HepG2 (cell line): ENCODE measurements at regions not wholly inside any gene's neighbourhood (a gene's known extent, or its start where the extent isn't known, plus 50 kb on each side); places are given as distances from the start of the nearest gene placed in this dataset.

Experiments used
- ATAC-seq: fragments of 200-7000 bp; cut with Tn5 transposase; 3 replicates; pipeline ENCODE4 v1.9.1; 2020; ENCODE audit warnings: mild to moderate bottlenecking, moderate library complexity
- BruUV-seq: library from RNA; stranded (reverse); fragments of 400-500 nt; replicated peaks from 2 replicates; lab custom pipeline; 2021; lab: Mats Ljungman, UMichigan
- CTCF ChIA-PET: fragments of 300-600 bp; formaldehyde crosslinking; extraction: SDS; loops from one replicate; lab custom pipeline; 2021; ENCODE audit warnings: low total read pairs, inconsistent platforms, low intra/inter-chr PET ratio; lab: Yijun Ruan, JAX
- POLR2A ChIA-PET: fragments of 350-600 bp; sonication (Branson Sonifier 250); formaldehyde crosslinking; loops from one replicate; lab custom pipeline; 2020; ENCODE audit warnings: antibody characterized with exemption, inconsistent platforms; lab: Yijun Ruan, JAX
- DNase-seq: peaks from one replicate; pipeline ENCODE4 v3.0.0-alpha.2; 2015; ENCODE audit warnings: low spot score
- FAIRE-seq: peaks from 3 replicates; lab custom pipeline; 2011; peaks lifted over from hg19 to GRCh38; lab: Jason Lieb, UNC
- H2AFZ ChIP-seq: one replicate; pipeline ENCODE4 v1.6.1; 2011; ENCODE audit warnings: low read length, inconsistent platforms
- H3K27ac ChIP-seq: fragments of 300-600 bp; 3 replicates; pipeline ENCODE4 v1.8.0; 2011; ENCODE audit warnings: mixed run types, mild to moderate bottlenecking, mixed read lengths, low read length, inconsistent platforms; ENCODE audit not compliant: insufficient read depth; ENCODE audit errors: extremely low read length
- H3K27me3 ChIP-seq, 2 experiments: fragments of 200-600 bp in 1 of 2; 2 replicates in 1 of 2; 3 replicates in 1 of 2; pipeline versions ENCODE4 v1.6.0 to v1.8.0; 2011; ENCODE audit warnings: low read length in 2 of 2, mild to moderate bottlenecking in 2 of 2, moderate library complexity in 2 of 2, inconsistent platforms in 1 of 2; ENCODE audit not compliant: insufficient read depth in 2 of 2, control insufficient read depth in 1 of 2
- H3K36me3 ChIP-seq, 2 experiments: fragments of 200-600 bp in 1 of 2; replicated peaks in 1 of 2; 2 replicates in 1 of 2; 3 replicates in 1 of 2; pipeline versions ENCODE4 v1.5.1 to v1.8.0; 2011; ENCODE audit warnings: low read length in 2 of 2, inconsistent platforms in 1 of 2; ENCODE audit not compliant: insufficient read depth in 2 of 2, control insufficient read depth in 1 of 2
- H3K4me1 ChIP-seq: 2 replicates; pipeline ENCODE4 v1.5.1; 2012; ENCODE audit warnings: low read length, inconsistent platforms; ENCODE audit not compliant: insufficient read depth
- H3K4me2 ChIP-seq: 2 replicates; pipeline ENCODE4 v1.6.0; 2011; ENCODE audit warnings: low read depth, low read length, inconsistent platforms
- H3K4me3 ChIP-seq, 3 experiments: fragments of 200-600 bp in 1 of 3; sonication (generic), shearing (Covaris generic) in 1 of 3; replicated peaks in 1 of 3; 2 replicates each; pipeline ENCODE4 v1.5.1; 2011 to 2016; ENCODE audit warnings: low read length in 3 of 3, inconsistent platforms in 2 of 3, low read depth in 2 of 3, mild to moderate bottlenecking in 2 of 3, control low read depth in 1 of 3, mixed read lengths in 1 of 3; ENCODE audit not compliant: insufficient read depth in 1 of 3
- H3K79me2 ChIP-seq: one replicate; pipeline ENCODE4 v1.6.1; 2011; ENCODE audit warnings: low read length, inconsistent platforms; ENCODE audit not compliant: insufficient read depth
- H3K9ac ChIP-seq: 2 replicates; pipeline ENCODE4 v1.6.0; 2011; ENCODE audit warnings: mild to moderate bottlenecking, low read depth, low read length, inconsistent platforms; ENCODE audit not compliant: insufficient read depth
- H3K9me3 ChIP-seq: 2 replicates; pipeline ENCODE4 v1.5.1; 2012; ENCODE audit warnings: mild to moderate bottlenecking, low read length
- H4K20me1 ChIP-seq: 2 replicates; pipeline ENCODE4 v1.6.0; 2011; ENCODE audit warnings: inconsistent platforms, mild to moderate bottlenecking, low read length, moderate library complexity; ENCODE audit not compliant: insufficient read depth
- ARNTL ChIP-seq: sonication (generic); formaldehyde crosslinking; IDR thresholded peaks from 2 replicates; pipeline ENCODE4 v1.4.0; 2020; ENCODE audit warnings: mild to moderate bottlenecking, missing genetic modification reagents
- ATAD3A ChIP-seq: sonication (generic); formaldehyde crosslinking; IDR thresholded peaks from 2 replicates; pipeline ENCODE4 v1.4.0; 2020; ENCODE audit warnings: missing genetic modification reagents
- CBX5 ChIP-seq: sonication (generic); formaldehyde crosslinking; IDR thresholded peaks from 2 replicates; pipeline ENCODE4 v1.4.0; 2020; ENCODE audit warnings: missing genetic modification reagents, borderline replicate concordance
- HNRNPL ChIP-seq: fragments of 200-400 bp; formaldehyde crosslinking; IDR thresholded peaks from 2 replicates; pipeline ENCODE4 v1.6.1; 2017; ENCODE audit warnings: mild to moderate bottlenecking, low read depth, low read length
- PAX8 ChIP-seq: sonication (generic); formaldehyde crosslinking; IDR thresholded peaks from 2 replicates; pipeline ENCODE4 v1.8.0; 2022; ENCODE audit warnings: mild to moderate bottlenecking, missing genetic modification reagents, borderline replicate concordance
- PBX2 ChIP-seq: IDR thresholded peaks from 2 replicates; pipeline ENCODE4 v1.6.1; 2016; ENCODE audit warnings: control low read depth
- PCBP2 ChIP-seq: fragments of 200-400 bp; formaldehyde crosslinking; optimal IDR thresholded peaks from 2 replicates; pipeline ENCODE3; 2018; ENCODE audit warnings: low read length, low read depth; ENCODE audit not compliant: poor library complexity, severe bottlenecking
- REPIN1 ChIP-seq: sonication (generic); formaldehyde crosslinking; IDR thresholded peaks from 2 replicates; pipeline ENCODE4 v1.8.0; 2022; ENCODE audit warnings: missing genetic modification reagents, low read depth, mild to moderate bottlenecking, borderline replicate concordance
- SSRP1 ChIP-seq: IDR thresholded peaks from 2 replicates; pipeline ENCODE4 v1.6.1; 2016; ENCODE audit warnings: control low read depth
- TBP ChIP-seq: sonication (generic); formaldehyde crosslinking; IDR thresholded peaks from 2 replicates; pipeline ENCODE4 v1.5.0; 2020; ENCODE audit warnings: missing genetic modification reagents
- TSC22D2 ChIP-seq: sonication (generic); formaldehyde crosslinking; IDR thresholded peaks from 2 replicates; pipeline ENCODE4 v1.5.1; 2020; ENCODE audit warnings: missing genetic modification reagents, mild to moderate bottlenecking, borderline replicate concordance
- ZNF232 ChIP-seq: sonication (generic); formaldehyde crosslinking; IDR thresholded peaks from 2 replicates; pipeline ENCODE4 v1.4.0; 2020; ENCODE audit warnings: missing genetic modification reagents, borderline replicate concordance
- ZNF3 ChIP-seq: IDR thresholded peaks from 2 replicates; pipeline ENCODE4 v1.7.0; 2017; ENCODE audit warnings: inconsistent platforms
- ZNF713 ChIP-seq: sonication (generic); formaldehyde crosslinking; IDR thresholded peaks from 2 replicates; pipeline ENCODE4 v1.4.0; 2020; ENCODE audit warnings: mild to moderate bottlenecking, missing genetic modification reagents
- ZSCAN25 ChIP-seq: sonication (generic); formaldehyde crosslinking; IDR thresholded peaks from 2 replicates; pipeline ENCODE4 v1.8.0; 2022; ENCODE audit warnings: mild to moderate bottlenecking, missing genetic modification reagents
- WGBS: methylation state at CpG from one replicate; pipeline ENCODE4 v1.1.6; 2017; ENCODE audit warnings: low lambda C conversion rate; 5-methylcytosine and 5-hydroxymethylcytosine counted together
- in situ Hi-C: cut with HindIII; loops from 2 replicates; pipeline ENCODE4 v1.10.0; 2017; ENCODE audit warnings: low pct_unique_long_range_greater_than_20kb; ENCODE audit not compliant: extremely low pct_ligation_motif_present
- intact Hi-C: fragments of 100-400 bp; cut with micrococcal nuclease; formaldehyde crosslinking; loops from one replicate; pipeline ENCODE4 v1.10.0; 2022; ENCODE audit not compliant: unreplicated experiment
- TF ChIP-seq, protein P1 (sequence below): sonication (generic); formaldehyde crosslinking; IDR thresholded peaks from 2 replicates; pipeline ENCODE4 v1.4.0; 2020; ENCODE audit warnings: mild to moderate bottlenecking, missing genetic modification reagents

DNA sequence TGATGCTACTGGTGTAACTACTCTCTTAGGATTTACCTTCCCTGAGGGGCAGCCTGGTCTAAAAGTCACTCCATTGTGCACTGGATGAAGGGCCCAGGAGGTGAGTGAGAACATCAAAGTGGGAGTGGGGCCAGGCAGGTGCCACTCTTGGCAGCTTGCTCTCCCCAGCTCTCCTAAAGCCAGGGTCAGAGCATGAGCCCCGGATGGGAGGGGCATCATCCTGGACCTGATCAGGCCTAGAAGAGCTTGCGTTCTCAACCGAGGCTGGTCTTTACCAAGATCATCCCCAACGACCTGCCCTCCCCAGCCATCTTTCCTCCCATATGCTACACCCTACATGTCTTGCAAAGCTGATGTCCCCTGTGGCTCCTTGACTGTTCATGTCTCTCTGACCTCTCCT, 87.1 kb downstream of the AIPL1 start:
- Histone ChIP-seq H3K4me2 (no peak overlapping the region), H3K27me3 (peaks cover 0 to 3% of the 10 kb centered on the region in 2 experiments; a peak in 2 of 5 replicates), H4K20me1 (no peaks in the 10 kb centered on the region), H3K79me2 (no peaks in the 10 kb centered on the region), H3K9ac (no peak overlapping the region), H3K27ac (no peak overlapping the region), H3K9me3 (no peaks in the 10 kb centered on the region), H3K4me1 (no peaks in the 10 kb centered on the region), H3K36me3 (no peaks in the 10 kb centered on the region), H2AFZ (no peak overlapping the region), H3K4me3 (no peak overlapping the region)
- BruUV-seq: no TSS peak
- ATAC-seq (no peak), DNase-seq (no peak), FAIRE-seq (no peak)
- intact Hi-C loops: no loop called here
- ChIA-PET CTCF (no interaction called here), POLR2A (no interaction called here)
- in situ Hi-C loops: no loop called here
- TF ChIP-seq ZNF232 (CRISPR knock-in tag) (no peak), PAX8 (CRISPR knock-in tag) (no peak), CBX5 (CRISPR knock-in tag) (no peak), ZNF713 (no peak), TSC22D2 (CRISPR knock-in tag) (no peak), SSRP1 (no peak), PCBP2 (no peak), ZNF3 (CRISPR knock-in tag) (no peak), HNRNPL (no peak), PBX2 (CRISPR knock-in tag) (no peak), ATAD3A (no peak), ZSCAN25 (CRISPR knock-in tag) (no peak), REPIN1 (CRISPR knock-in tag) (no peak), TBP (CRISPR knock-in tag) (no peak), ARNTL (CRISPR knock-in tag) (no peak)
- TF ChIP-seq, protein P1, sequence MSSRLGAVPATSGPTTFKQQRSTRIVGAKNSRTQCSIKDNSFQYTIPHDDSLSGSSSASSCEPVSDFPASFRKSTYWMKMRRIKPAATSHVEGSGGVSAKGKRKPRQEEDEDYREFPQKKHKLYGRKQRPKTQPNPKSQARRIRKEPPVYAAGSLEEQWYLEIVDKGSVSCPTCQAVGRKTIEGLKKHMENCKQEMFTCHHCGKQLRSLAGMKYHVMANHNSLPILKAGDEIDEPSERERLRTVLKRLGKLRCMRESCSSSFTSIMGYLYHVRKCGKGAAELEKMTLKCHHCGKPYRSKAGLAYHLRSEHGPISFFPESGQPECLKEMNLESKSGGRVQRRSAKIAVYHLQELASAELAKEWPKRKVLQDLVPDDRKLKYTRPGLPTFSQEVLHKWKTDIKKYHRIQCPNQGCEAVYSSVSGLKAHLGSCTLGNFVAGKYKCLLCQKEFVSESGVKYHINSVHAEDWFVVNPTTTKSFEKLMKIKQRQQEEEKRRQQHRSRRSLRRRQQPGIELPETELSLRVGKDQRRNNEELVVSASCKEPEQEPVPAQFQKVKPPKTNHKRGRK (CRISPR knock-in tag): no peak
- 0% methylated on average over 1 of the region's 4 CpGs for WGBS
